Fibroblast of villous mesenchyme (primary cell): ENCODE measurements at regions not wholly inside any gene's neighbourhood (a gene's known extent, or its start where the extent isn't known, plus 50 kb on each side); places are given as distances from the start of the nearest gene placed in this dataset.

ENCODE experiments used
- DNase-seq: peaks from one replicate; pipeline ENCODE4 v3.0.0-alpha.2; 2010; ENCODE audit warnings: low read depth
- H3K4me3 ChIP-seq: 2 replicates; pipeline ENCODE4 v1.5.1; 2011; ENCODE audit warnings: low read depth, mild to moderate bottlenecking, low read length
- TF ChIP-seq, protein P1 (sequence below): IDR thresholded peaks from 2 replicates; pipeline ENCODE4 v1.5.1; 2012; ENCODE audit warnings: low read depth, mild to moderate bottlenecking, low read length; ENCODE audit not compliant: insufficient read depth

DNA sequence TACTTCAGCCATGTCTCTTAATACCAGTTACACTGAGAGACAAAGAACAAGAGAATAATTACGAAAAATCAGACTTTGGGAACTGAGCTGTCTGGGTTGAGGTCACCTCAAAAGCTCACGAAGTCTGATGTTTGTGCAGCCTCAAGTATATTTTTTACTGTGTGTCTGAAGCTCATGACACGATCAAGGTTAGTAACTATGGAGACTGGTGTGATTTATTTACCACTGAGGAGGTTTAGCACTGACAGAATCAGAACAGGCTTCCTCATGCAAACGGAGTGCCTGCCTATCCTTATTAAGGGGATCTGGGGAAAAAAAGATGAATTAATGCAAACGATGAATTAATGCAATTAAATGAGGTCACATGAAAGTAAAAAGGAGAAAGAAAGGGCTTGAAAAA is 61.1 kb upstream of the RAPH1 start:
- DNase-seq: peak; percentile 49
- TF ChIP-seq, protein P1, sequence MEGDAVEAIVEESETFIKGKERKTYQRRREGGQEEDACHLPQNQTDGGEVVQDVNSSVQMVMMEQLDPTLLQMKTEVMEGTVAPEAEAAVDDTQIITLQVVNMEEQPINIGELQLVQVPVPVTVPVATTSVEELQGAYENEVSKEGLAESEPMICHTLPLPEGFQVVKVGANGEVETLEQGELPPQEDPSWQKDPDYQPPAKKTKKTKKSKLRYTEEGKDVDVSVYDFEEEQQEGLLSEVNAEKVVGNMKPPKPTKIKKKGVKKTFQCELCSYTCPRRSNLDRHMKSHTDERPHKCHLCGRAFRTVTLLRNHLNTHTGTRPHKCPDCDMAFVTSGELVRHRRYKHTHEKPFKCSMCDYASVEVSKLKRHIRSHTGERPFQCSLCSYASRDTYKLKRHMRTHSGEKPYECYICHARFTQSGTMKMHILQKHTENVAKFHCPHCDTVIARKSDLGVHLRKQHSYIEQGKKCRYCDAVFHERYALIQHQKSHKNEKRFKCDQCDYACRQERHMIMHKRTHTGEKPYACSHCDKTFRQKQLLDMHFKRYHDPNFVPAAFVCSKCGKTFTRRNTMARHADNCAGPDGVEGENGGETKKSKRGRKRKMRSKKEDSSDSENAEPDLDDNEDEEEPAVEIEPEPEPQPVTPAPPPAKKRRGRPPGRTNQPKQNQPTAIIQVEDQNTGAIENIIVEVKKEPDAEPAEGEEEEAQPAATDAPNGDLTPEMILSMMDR: no peak
- no peak overlapping the region for H3K4me3 ChIP-seq

DNA sequence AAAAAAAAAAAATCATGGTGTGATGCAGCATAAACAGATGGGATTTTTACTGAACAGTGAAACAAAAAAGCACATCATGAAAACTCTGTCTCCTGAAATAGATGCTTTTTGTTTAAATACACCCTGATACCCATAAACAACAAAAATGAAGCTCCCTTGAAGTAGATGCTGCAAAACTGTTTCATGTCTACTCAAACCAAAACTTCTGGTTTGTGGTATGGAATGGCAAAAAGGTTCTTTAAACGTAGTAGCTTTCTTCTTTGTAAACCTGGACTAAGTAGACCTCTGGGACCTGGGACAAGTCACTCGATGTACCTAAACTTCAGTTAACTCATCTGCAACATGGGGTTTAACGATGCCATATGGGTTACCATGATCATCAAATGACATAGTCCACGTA is 64.4 kb upstream of the RAPH1 start:
- no peak overlapping the region for H3K4me3 ChIP-seq
- no peak for DNase-seq
- TF ChIP-seq, protein P1: no peak

DNA sequence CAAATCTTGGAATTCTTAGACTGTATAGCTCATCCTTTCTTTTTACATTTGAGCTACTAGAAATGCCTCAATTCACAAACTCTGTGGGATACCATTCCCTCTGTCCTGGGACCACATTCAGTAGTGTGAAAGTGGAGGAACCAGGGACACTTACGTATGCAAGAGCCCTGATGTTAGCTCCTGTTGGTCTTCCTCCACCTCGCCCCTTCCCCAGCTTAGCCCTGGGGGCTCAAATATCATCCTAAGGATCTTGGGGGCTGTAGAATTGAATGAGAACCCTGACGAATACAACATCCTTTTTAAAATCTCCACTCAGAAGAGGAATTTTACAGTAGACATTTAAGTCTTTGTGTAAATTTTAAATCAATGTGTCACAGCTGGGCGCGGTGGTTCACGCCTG is 65.2 kb upstream of the RAPH1 start:
- TF ChIP-seq, protein P1: no peak
- no peak overlapping the region for H3K4me3 ChIP-seq
- no peak for DNase-seq

DNA sequence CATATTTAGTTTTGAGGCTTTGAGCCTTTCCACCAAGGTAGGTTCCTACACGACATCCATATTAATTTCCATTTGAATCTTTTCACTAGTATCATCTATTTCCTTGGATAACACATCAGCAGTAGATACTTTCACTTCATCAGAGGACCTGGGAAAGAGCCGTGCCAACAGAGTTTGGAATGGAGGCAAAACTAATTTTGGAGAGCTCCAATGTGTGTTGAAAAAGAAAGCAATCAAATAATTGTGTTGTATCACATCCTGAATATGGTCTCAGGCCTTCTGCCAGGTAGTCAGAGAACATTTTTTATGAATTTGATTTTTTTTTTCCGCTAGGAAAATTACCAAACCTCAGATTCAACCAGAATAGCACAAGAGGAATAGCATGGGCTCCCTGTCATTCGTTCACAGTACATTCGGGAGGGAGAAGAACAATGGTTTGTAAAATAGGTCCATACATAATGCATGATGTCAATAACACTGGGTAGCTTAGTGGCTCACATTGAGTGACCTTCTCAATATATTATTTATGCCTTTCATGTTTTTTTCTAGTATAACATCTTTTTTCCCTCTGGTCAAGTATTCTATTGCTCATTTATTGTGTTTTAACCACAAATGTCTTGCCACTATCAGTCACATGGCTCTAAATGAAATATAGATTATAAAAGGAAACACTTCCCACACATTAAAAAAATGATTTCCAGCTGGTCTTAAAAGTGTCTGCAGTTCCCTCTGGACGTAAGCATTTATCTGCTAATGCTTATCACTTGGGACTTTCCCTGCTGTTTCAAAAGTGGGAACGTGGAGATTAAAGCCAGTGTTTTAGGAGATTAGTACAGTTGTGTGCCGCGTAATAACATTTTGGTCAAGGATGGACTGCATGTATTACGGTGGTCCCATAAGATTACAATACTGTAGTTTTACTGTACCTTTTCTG is 68.6 kb upstream of the RAPH1 start:
- DNase-seq: peak; percentile 79
- H3K4me3 ChIP-seq: no peak overlapping the region
- TF ChIP-seq, protein P1: no peak

DNA sequence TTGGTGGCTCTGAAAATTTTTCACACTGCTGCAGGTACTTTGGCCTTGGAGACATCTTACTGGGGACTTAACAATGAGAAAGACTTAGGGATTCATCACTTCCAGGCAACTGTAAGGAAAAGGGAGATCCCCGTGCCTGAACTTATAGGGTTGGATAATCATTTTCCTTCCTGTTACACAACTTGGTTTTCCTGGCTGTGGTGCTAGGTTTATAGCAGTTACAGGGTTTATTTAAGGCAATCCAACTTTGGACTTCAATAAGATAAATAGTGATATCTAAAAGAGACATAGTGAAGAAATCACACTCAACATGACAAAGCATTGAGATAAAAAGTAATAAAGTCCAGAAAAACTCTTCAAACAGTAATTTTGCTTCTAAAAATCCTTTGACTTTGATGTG is 70.2 kb upstream of the RAPH1 start:
- peak; percentile 74 for DNase-seq
- TF ChIP-seq, protein P1: no peak

DNA sequence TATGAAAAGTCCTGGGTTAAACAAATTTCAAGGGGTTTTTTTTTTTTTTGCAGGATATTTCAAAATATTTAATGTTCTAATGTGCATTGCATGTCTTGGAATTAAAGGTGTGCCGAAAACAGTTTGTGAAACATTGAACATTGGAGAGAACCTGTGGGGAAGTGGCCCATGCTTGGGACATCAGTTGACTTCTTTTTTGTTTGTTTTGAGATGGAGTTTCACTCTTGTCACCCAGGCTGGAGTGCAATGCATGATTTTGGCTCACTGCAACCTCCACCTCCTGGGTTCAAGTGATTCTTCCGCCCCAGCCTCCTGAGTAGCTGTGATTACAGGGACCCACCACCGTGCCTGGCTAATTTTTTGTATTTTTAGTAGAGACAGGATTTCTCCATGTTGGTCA is 71.0 kb upstream of the RAPH1 start:
- TF ChIP-seq, protein P1: no peak
- no peak for DNase-seq
- H3K4me3 ChIP-seq: no peak overlapping the region

More for the DNA sequence above, 70.2 kb upstream of the RAPH1 start:
- no peak overlapping the region for H3K4me3 ChIP-seq

DNA sequence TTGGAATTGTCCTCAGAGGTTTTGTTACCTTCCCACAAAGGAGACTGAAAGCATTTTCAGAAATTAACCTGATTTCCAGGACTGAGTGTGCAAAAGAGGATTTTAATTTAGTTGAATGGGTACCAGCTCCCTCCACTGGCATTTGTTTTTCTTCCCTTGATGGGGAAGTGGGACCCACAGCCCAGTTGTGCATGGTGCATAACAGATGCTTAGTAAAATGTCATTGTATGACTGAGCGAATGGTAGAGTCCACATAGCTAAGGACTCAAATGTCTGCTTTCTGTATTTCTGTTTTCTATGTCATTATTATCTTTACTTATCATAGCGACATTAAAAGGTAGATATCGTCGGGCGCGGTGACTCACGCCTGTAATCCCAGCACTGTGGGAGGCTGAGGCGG is 75.5 kb upstream of the RAPH1 start:
- TF ChIP-seq, protein P1: no peak
- no peak overlapping the region for H3K4me3 ChIP-seq
- no peak for DNase-seq
